DND-41 (cell line): ENCODE measurements at regions not wholly inside any gene's neighbourhood (a gene's known extent, or its start where the extent isn't known, plus 50 kb on each side); places are given as distances from the start of the nearest gene placed in this dataset.
"Not testable (repeated sequence)": the region's sequence is repeated elsewhere in the genome, so short reads cannot be mapped to it uniquely, and the experiment has no call there.

Experiments used
- ATAC-seq: fragments of 200-7000 bp; cut with Tn5 transposase; 3 replicates; pipeline ENCODE4 v1.9.1; 2021; ENCODE audit warnings: low read depth; ENCODE audit not compliant: insufficient read depth
- DNase-seq: peaks from one replicate; pipeline ENCODE4 v3.0.0-alpha.2; 2020
- H2AFZ ChIP-seq: 2 replicates; pipeline ENCODE4 v1.6.0; 2012; ENCODE audit warnings: low read depth, low read length
- H3K27ac ChIP-seq: 2 replicates; pipeline ENCODE4 v1.5.1; 2012; ENCODE audit warnings: low read length, inconsistent platforms
- H3K27me3 ChIP-seq: fragments of 200-600 bp; sonication (generic); 2 replicates; pipeline ENCODE4 v1.6.0; 2012; ENCODE audit warnings: low read length, mild to moderate bottlenecking, inconsistent platforms; ENCODE audit not compliant: insufficient read depth, poor library complexity
- H3K36me3 ChIP-seq: 2 replicates; pipeline ENCODE4 v1.5.1; 2012; ENCODE audit warnings: low read length, inconsistent platforms; ENCODE audit not compliant: insufficient read depth
- H3K4me1 ChIP-seq: 2 replicates; pipeline ENCODE4 v1.5.1; 2012; ENCODE audit warnings: mild to moderate bottlenecking, low read length; ENCODE audit not compliant: insufficient read depth
- H3K4me2 ChIP-seq: 2 replicates; pipeline ENCODE4 v1.6.0; 2012; ENCODE audit warnings: mild to moderate bottlenecking, moderate library complexity, low read length, inconsistent platforms; ENCODE audit not compliant: insufficient read depth
- H3K4me3 ChIP-seq, 2 experiments: fragments of 200-600 bp in 1 of 2; shearing (Covaris generic) in 1 of 2; 2 replicates each; pipeline ENCODE4 v1.5.1; 2012 to 2016; ENCODE audit warnings: inconsistent platforms in 2 of 2, low read length in 2 of 2, mild to moderate bottlenecking in 2 of 2, low read depth in 1 of 2, moderate library complexity in 1 of 2
- H3K79me2 ChIP-seq: 2 replicates; pipeline ENCODE4 v1.6.0; 2012; ENCODE audit warnings: low read length, inconsistent platforms; ENCODE audit not compliant: insufficient read depth
- H3K9ac ChIP-seq: 2 replicates; pipeline ENCODE4 v1.6.0; 2012; ENCODE audit warnings: low read depth, mild to moderate bottlenecking, inconsistent platforms, low read length, moderate library complexity
- H3K9me3 ChIP-seq: 2 replicates; pipeline ENCODE4 v1.5.1; 2012; ENCODE audit warnings: low read length, moderate library complexity, mild to moderate bottlenecking, inconsistent platforms; ENCODE audit not compliant: insufficient read depth, severe bottlenecking
- H4K20me1 ChIP-seq: 2 replicates; pipeline ENCODE4 v1.6.0; 2012; ENCODE audit warnings: low read length; ENCODE audit not compliant: insufficient read depth
- CTCF ChIP-seq: IDR thresholded peaks from 2 replicates; pipeline ENCODE4 v1.5.1; 2012; ENCODE audit warnings: borderline replicate concordance, low read length, moderate library complexity, mild to moderate bottlenecking; ENCODE audit not compliant: poor library complexity, severe bottlenecking; ENCODE audit errors: extremely low read depth
- EZH2 ChIP-seq: IDR thresholded peaks from 3 replicates; pipeline ENCODE4 v1.6.1; 2012; ENCODE audit warnings: borderline replicate concordance, low read depth, mild to moderate bottlenecking, moderate library complexity, low read length, inconsistent platforms; ENCODE audit not compliant: severe bottlenecking

GRCh38 chr3:113377158-113377557, 64.1 kb downstream of the CFAP44 start:
- ATAC-seq (no peak), DNase-seq (no peak)
- no peak overlapping the region for H3K4me2 ChIP-seq
- H3K9me3 ChIP-seq = no peaks in the 10 kb centered on the region
- no peaks in the 10 kb centered on the region for H3K4me1 ChIP-seq
- no peaks in the 10 kb centered on the region for H3K27me3 ChIP-seq
- H4K20me1 ChIP-seq = no peaks in the 10 kb centered on the region
- TF ChIP-seq EZH2 (no peak), CTCF (no peak)
- no peak overlapping the region for H2AFZ ChIP-seq
- no peaks in the 10 kb centered on the region for H3K79me2 ChIP-seq
- H3K36me3 ChIP-seq = no peaks in the 10 kb centered on the region
- no peak overlapping the region for H3K27ac ChIP-seq
- H3K4me3 ChIP-seq = no peak overlapping the region
- no peak overlapping the region for H3K9ac ChIP-seq

GRCh38 chr3:113374078-113374477, 67.2 kb downstream of the CFAP44 start:
- DNase-seq = no peak
- Histone ChIP-seq H3K4me2 (no peak overlapping the region), H2AFZ (no peak overlapping the region), H3K27me3 (no peaks in the 10 kb centered on the region), H3K9ac (no peak overlapping the region), H4K20me1 (no peaks in the 10 kb centered on the region), H3K4me1 (no peaks in the 10 kb centered on the region), H3K79me2 (no peaks in the 10 kb centered on the region), H3K27ac (no peak overlapping the region), H3K36me3 (no peaks in the 10 kb centered on the region), H3K9me3 (no peaks in the 10 kb centered on the region), H3K4me3 (no peak overlapping the region)
- no peak for ATAC-seq
- TF ChIP-seq CTCF = no peak
- no peak for TF ChIP-seq EZH2

GRCh38 chr3:113366800-113367199, 74.5 kb downstream of the CFAP44 start:
- H3K27ac ChIP-seq, H3K4me3 ChIP-seq: not testable (repeated sequence)

GRCh38 chr3:113355340-113355739, 86.0 kb downstream of the CFAP44 start:
- not testable (repeated sequence) for H2AFZ ChIP-seq, H3K4me2 ChIP-seq, H3K27me3 ChIP-seq, H3K79me2 ChIP-seq, H3K4me1 ChIP-seq, ATAC-seq, H3K27ac ChIP-seq, DNase-seq, H3K9me3 ChIP-seq, H3K4me3 ChIP-seq, H4K20me1 ChIP-seq, H3K9ac ChIP-seq, H3K36me3 ChIP-seq

More at GRCh38 chr3:113366800-113367199, 74.5 kb downstream of the CFAP44 start:
- not testable (repeated sequence) for H3K27me3 ChIP-seq, H2AFZ ChIP-seq, H3K79me2 ChIP-seq, H3K9ac ChIP-seq, ATAC-seq, H3K4me2 ChIP-seq, H3K9me3 ChIP-seq, H4K20me1 ChIP-seq, H3K4me1 ChIP-seq, H3K36me3 ChIP-seq, DNase-seq
